C4-2B (cell line): ENCODE measurements at regions not wholly inside any gene's neighbourhood (a gene's known extent, or its start where the extent isn't known, plus 50 kb on each side); places are given as distances from the start of the nearest gene placed in this dataset.

Experiments used
- ZFX ChIP-seq: fragments of 450-650 bp; IDR thresholded peaks from 2 replicates; pipeline ENCODE4 v1.6.1; 2017
- TF ChIP-seq, protein P1 (sequence below): fragments of 450-650 bp; conservative IDR thresholded peaks from 2 replicates; pipeline ENCODE4 v1.5.1; 2017; ENCODE audit warnings: mild to moderate bottlenecking

DNA sequence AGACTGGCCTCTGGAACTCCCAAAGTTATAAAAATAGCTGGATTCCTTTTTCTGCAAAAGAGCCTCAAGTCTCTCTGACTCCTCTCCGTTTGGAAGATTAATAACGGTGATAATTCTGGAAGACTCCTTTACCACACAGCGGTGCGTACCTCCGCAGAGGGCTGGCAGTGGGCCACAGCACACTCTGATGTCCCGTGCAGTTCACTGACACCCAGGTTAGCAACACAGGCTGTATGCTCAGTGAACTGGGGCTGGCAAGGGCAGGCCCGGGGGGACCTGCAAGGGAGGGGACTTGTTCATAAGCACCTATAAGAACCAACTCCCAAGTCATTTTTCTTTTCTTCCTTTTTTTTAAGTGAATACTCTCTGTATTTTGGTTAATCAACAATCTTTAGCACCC is 120.3 kb upstream of the TJP1 start:
- TF ChIP-seq, protein P1, sequence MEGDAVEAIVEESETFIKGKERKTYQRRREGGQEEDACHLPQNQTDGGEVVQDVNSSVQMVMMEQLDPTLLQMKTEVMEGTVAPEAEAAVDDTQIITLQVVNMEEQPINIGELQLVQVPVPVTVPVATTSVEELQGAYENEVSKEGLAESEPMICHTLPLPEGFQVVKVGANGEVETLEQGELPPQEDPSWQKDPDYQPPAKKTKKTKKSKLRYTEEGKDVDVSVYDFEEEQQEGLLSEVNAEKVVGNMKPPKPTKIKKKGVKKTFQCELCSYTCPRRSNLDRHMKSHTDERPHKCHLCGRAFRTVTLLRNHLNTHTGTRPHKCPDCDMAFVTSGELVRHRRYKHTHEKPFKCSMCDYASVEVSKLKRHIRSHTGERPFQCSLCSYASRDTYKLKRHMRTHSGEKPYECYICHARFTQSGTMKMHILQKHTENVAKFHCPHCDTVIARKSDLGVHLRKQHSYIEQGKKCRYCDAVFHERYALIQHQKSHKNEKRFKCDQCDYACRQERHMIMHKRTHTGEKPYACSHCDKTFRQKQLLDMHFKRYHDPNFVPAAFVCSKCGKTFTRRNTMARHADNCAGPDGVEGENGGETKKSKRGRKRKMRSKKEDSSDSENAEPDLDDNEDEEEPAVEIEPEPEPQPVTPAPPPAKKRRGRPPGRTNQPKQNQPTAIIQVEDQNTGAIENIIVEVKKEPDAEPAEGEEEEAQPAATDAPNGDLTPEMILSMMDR: peak; percentile 17
- no peak for TF ChIP-seq ZFX
